OCI-LY1 (cell line): ENCODE measurements at regions not wholly inside any gene's neighbourhood (a gene's known extent, or its start where the extent isn't known, plus 50 kb on each side); places are given as distances from the start of the nearest gene placed in this dataset.

Experiments
- H2AFZ ChIP-seq: fragments of 200-600 bp; sonication (generic), shearing (Covaris generic); 2 replicates; pipeline ENCODE4 v1.6.0; 2014; ENCODE audit warnings: antibody characterized with exemption, mild to moderate bottlenecking, low read length
- H3F3A ChIP-seq: fragments of 200-600 bp; sonication (generic), shearing (Covaris generic); 2 replicates; pipeline ENCODE4 v1.6.0; 2014; ENCODE audit warnings: mild to moderate bottlenecking, antibody characterized with exemption, low read length, moderate library complexity; ENCODE audit not compliant: insufficient read depth
- H3K27ac ChIP-seq: fragments of 200-600 bp; sonication (generic); 2 replicates; pipeline ENCODE4 v1.5.1; 2014; ENCODE audit warnings: low read length, mixed run types, mild to moderate bottlenecking, low read depth; ENCODE audit not compliant: poor library complexity, severe bottlenecking
- H3K27me3 ChIP-seq: fragments of 200-600 bp; sonication (generic); 2 replicates; pipeline ENCODE4 v1.6.0; 2014; ENCODE audit warnings: antibody characterized with exemption, mild to moderate bottlenecking, low read length, moderate library complexity; ENCODE audit not compliant: insufficient read depth
- H3K36me3 ChIP-seq: fragments of 200-600 bp; sonication (generic); 2 replicates; pipeline ENCODE4 v1.6.1; 2014; ENCODE audit warnings: mild to moderate bottlenecking, antibody characterized with exemption, low read length, moderate library complexity, mixed read lengths; ENCODE audit not compliant: insufficient read depth
- H3K4me1 ChIP-seq: fragments of 200-600 bp; sonication (generic); 2 replicates; pipeline ENCODE4 v1.5.1; 2014; ENCODE audit warnings: mild to moderate bottlenecking, low read length, moderate library complexity; ENCODE audit not compliant: insufficient read depth, severe bottlenecking
- H3K4me2 ChIP-seq: fragments of 200-600 bp; sonication (generic), shearing (Covaris generic); 2 replicates; pipeline ENCODE4 v1.6.1; 2014; ENCODE audit warnings: low read length
- H3K4me3 ChIP-seq: fragments of 200-600 bp; sonication (generic); 2 replicates; pipeline ENCODE4 v1.5.1; 2014; ENCODE audit warnings: low read length, low read depth, mild to moderate bottlenecking, mixed read lengths; ENCODE audit not compliant: poor library complexity, severe bottlenecking
- H3K79me2 ChIP-seq: fragments of 200-600 bp; shearing (Covaris generic); 2 replicates; pipeline ENCODE4 v1.6.1; 2016; ENCODE audit warnings: mixed run types, low read length, mixed read lengths; ENCODE audit not compliant: insufficient read depth
- H3K9ac ChIP-seq: fragments of 200-600 bp; sonication (generic), shearing (Covaris generic); 2 replicates; pipeline ENCODE4 v1.6.1; 2014; ENCODE audit warnings: mild to moderate bottlenecking, low read length, mixed read lengths
- H3K9me2 ChIP-seq: fragments of 200-600 bp; sonication (generic), shearing (Covaris generic); 2 replicates; pipeline ENCODE4 v1.6.1; 2014; ENCODE audit warnings: low read depth, mild to moderate bottlenecking, low read length, mixed read lengths
- H3K9me3 ChIP-seq: fragments of 200-600 bp; shearing (Covaris generic); 2 replicates; pipeline ENCODE4 v1.6.1; 2014; ENCODE audit warnings: low read length, mixed read lengths
- H4K20me1 ChIP-seq: fragments of 200-600 bp; sonication (generic), shearing (Covaris generic); 2 replicates; pipeline ENCODE4 v1.6.0; 2016; ENCODE audit warnings: mild to moderate bottlenecking, low read length; ENCODE audit not compliant: insufficient read depth
- CTCF ChIP-seq: fragments of 200-600 bp; sonication (generic), shearing (Covaris generic); IDR thresholded peaks from 2 replicates; pipeline ENCODE4 v1.5.1; 2017; ENCODE audit warnings: mild to moderate bottlenecking, antibody characterized with exemption, low read length, moderate library complexity, mixed read lengths
- EZH2 ChIP-seq: fragments of 200-600 bp; sonication (generic), shearing (Covaris generic); IDR thresholded peaks from 2 replicates; pipeline ENCODE4 v1.8.0; 2017; ENCODE audit warnings: borderline replicate concordance, mixed run types, mild to moderate bottlenecking, antibody characterized with exemption, low read length, moderate library complexity, mixed read lengths

GRCh38 chr6:105940990-105941389, 145.1 kb upstream of the PRDM1 start:
- Histone ChIP-seq H3F3A (no peaks in the 10 kb centered on the region), H3K9me3 (no peaks in the 10 kb centered on the region), H3K9me2 (no peaks in the 10 kb centered on the region), H3K27ac (no peak overlapping the region), H3K4me1 (no peaks in the 10 kb centered on the region), H3K4me3 (no peak overlapping the region), H3K9ac (no peak overlapping the region), H3K4me2 (no peak overlapping the region), H3K79me2 (no peaks in the 10 kb centered on the region), H3K36me3 (no peaks in the 10 kb centered on the region), H4K20me1 (no peaks in the 10 kb centered on the region), H2AFZ (no peak overlapping the region), H3K27me3 (no peaks in the 10 kb centered on the region)
- TF ChIP-seq EZH2 (no peak), CTCF (no peak)

- H3K27me3 ChIP-seq, result no peaks in the 10 kb centered on the region
- TF ChIP-seq EZH2, result no peak
- H3K27ac ChIP-seq, result no peak overlapping the region
- H3F3A ChIP-seq, result no peaks in the 10 kb centered on the region
- no peaks in the 10 kb centered on the region for H3K36me3 ChIP-seq
- H3K9ac ChIP-seq, result no peak overlapping the region
- H3K79me2 ChIP-seq, result no peaks in the 10 kb centered on the region
- no peak overlapping the region for H3K4me2 ChIP-seq
- H3K9me3 ChIP-seq, result no peaks in the 10 kb centered on the region
- no peaks in the 10 kb centered on the region for H3K4me1 ChIP-seq
- no peaks in the 10 kb centered on the region for H3K9me2 ChIP-seq
- no peaks in the 10 kb centered on the region for H4K20me1 ChIP-seq
- H2AFZ ChIP-seq, result no peak overlapping the region
- H3K4me3 ChIP-seq, result no peak overlapping the region
Measured at GRCh38 chr6:105936972-105937371, 149.2 kb upstream of the PRDM1 start.

- Histone ChIP-seq H3K79me2 (no peaks in the 10 kb centered on the region), H3K36me3 (no peaks in the 10 kb centered on the region), H3K4me2 (no peak overlapping the region), H3F3A (no peaks in the 10 kb centered on the region), H3K9me3 (no peaks in the 10 kb centered on the region), H3K9ac (no peak overlapping the region), H2AFZ (no peak overlapping the region), H3K4me3 (no peak overlapping the region), H4K20me1 (no peaks in the 10 kb centered on the region), H3K9me2 (no peaks in the 10 kb centered on the region), H3K4me1 (no peaks in the 10 kb centered on the region), H3K27me3 (no peaks in the 10 kb centered on the region), H3K27ac (no peak overlapping the region)
- no peak for TF ChIP-seq EZH2
- no peak for TF ChIP-seq CTCF
Measured at GRCh38 chr6:105935416-105935815, 150.7 kb upstream of the PRDM1 start.

- H3K4me2 ChIP-seq, result no peak overlapping the region
- H3K79me2 ChIP-seq, result no peaks in the 10 kb centered on the region
- no peaks in the 10 kb centered on the region for H4K20me1 ChIP-seq
- H3K9me3 ChIP-seq, result no peaks in the 10 kb centered on the region
- no peaks in the 10 kb centered on the region for H3K4me1 ChIP-seq
- H3F3A ChIP-seq, result no peaks in the 10 kb centered on the region
- no peak overlapping the region for H3K9ac ChIP-seq
- no peaks in the 10 kb centered on the region for H3K27me3 ChIP-seq
- H3K9me2 ChIP-seq, result no peaks in the 10 kb centered on the region
- no peak overlapping the region for H2AFZ ChIP-seq
- no peaks in the 10 kb centered on the region for H3K36me3 ChIP-seq
- no peak overlapping the region for H3K4me3 ChIP-seq
- H3K27ac ChIP-seq, result no peak overlapping the region
- TF ChIP-seq EZH2 (no peak), CTCF (no peak)
Measured at GRCh38 chr6:105934708-105935107, 151.4 kb upstream of the PRDM1 start.
